Thoracic aorta (tissue), 2 donors: ENCODE measurements at regions not wholly inside any gene's neighbourhood (a gene's known extent, or its start where the extent isn't known, plus 50 kb on each side); places are given as distances from the start of the nearest gene placed in this dataset.

Experiments
- ATAC-seq: fragments of 150-250 bp; one replicate; pipeline ENCODE4 v1.8.0; 2017; ENCODE audit warnings: low read depth; ENCODE audit not compliant: insufficient number of reproducible peaks, low FRiP score
- DNase-seq: peaks from one replicate; pipeline ENCODE4 v3.0.0-alpha.2; 2020; ENCODE audit warnings: low spot score
- H3K27ac ChIP-seq, 2 donors: fragments of 200-600 bp; sonication (generic); 1 replicate in 1 of 2; 2 replicates in 1 of 2; pipeline ENCODE4 v1.5.1; 2016; ENCODE audit warnings: mild to moderate bottlenecking in 2 of 2, moderate library complexity in 2 of 2
- H3K27me3 ChIP-seq: fragments of 200-600 bp; sonication (generic); replicated peaks from 2 replicates; pipeline ENCODE4 v1.6.0; 2016; ENCODE audit warnings: mild to moderate bottlenecking; ENCODE audit not compliant: insufficient read depth
- H3K36me3 ChIP-seq: fragments of 200-600 bp; sonication (generic); one replicate; pipeline ENCODE4 v1.5.1; 2016
- H3K4me1 ChIP-seq, 2 donors: fragments of 200-600 bp; sonication (generic); 1 replicate in 1 of 2; 2 replicates in 1 of 2; pipeline versions ENCODE4 v1.5.1 to v1.6.0; 2016; ENCODE audit warnings: low read depth in 2 of 2, mild to moderate bottlenecking in 1 of 2; ENCODE audit not compliant: control insufficient read depth in 1 of 2
- H3K4me3 ChIP-seq: fragments of 200-600 bp; sonication (generic); 2 replicates; pipeline ENCODE4 v1.5.1; 2016; ENCODE audit warnings: mild to moderate bottlenecking
- H3K9me3 ChIP-seq: fragments of 200-600 bp; sonication (generic); 2 replicates; pipeline ENCODE4 v1.5.1; 2016
- CTCF ChIP-seq: fragments of 200-600 bp; sonication (generic); IDR thresholded peaks from one replicate; pipeline ENCODE4 v1.5.1; 2019; ENCODE audit warnings: antibody characterized with exemption

GRCh38 chr10:130869179-130869841, 442.2 kb downstream of the TCERG1L start:
- Histone ChIP-seq H3K27me3 (no peaks in the 10 kb centered on the region), H3K27ac (no peak overlapping the region), H3K4me3 (no peak overlapping the region), H3K4me1 (no peaks in the 10 kb centered on the region), H3K9me3 (no peaks in the 10 kb centered on the region), H3K36me3 (no peaks in the 10 kb centered on the region)
- DNase-seq (no peak), ATAC-seq (no peak)
- TF ChIP-seq CTCF, result no peak

GRCh38 chr10:130871406-130871805, 440.1 kb downstream of the TCERG1L start:
- no peak for DNase-seq
- no peak overlapping the region for H3K27ac ChIP-seq
- ATAC-seq, result no peak
- no peaks in the 10 kb centered on the region for H3K36me3 ChIP-seq
- no peak overlapping the region for H3K4me3 ChIP-seq
- TF ChIP-seq CTCF, result no peak
- H3K4me1 ChIP-seq, result no peaks in the 10 kb centered on the region
- H3K27me3 ChIP-seq, result no peaks in the 10 kb centered on the region
- H3K9me3 ChIP-seq, result no peaks in the 10 kb centered on the region

- Histone ChIP-seq H3K9me3 (no peaks in the 10 kb centered on the region), H3K27ac (no peak overlapping the region), H3K36me3 (no peaks in the 10 kb centered on the region), H3K4me1 (no peaks in the 10 kb centered on the region), H3K4me3 (no peak overlapping the region), H3K27me3 (no peaks in the 10 kb centered on the region)
- no peak for TF ChIP-seq CTCF
- no peak for DNase-seq
- ATAC-seq, result no peak
Observed at GRCh38 chr10:130873636-130874035, 437.9 kb downstream of the TCERG1L start.

- ATAC-seq, result no peak
- no peak for TF ChIP-seq CTCF
- H3K27me3 ChIP-seq, result no peaks in the 10 kb centered on the region
- H3K4me1 ChIP-seq, result no peaks in the 10 kb centered on the region
- no peak overlapping the region for H3K27ac ChIP-seq
- no peak for DNase-seq
- no peak overlapping the region for H3K4me3 ChIP-seq
- no peaks in the 10 kb centered on the region for H3K9me3 ChIP-seq
- no peaks in the 10 kb centered on the region for H3K36me3 ChIP-seq
Observed at GRCh38 chr10:130875116-130875515, 436.4 kb downstream of the TCERG1L start.

GRCh38 chr10:130875897-130876472, 435.5 kb downstream of the TCERG1L start:
- ATAC-seq, result no peak
- Histone ChIP-seq H3K27ac (no peak overlapping the region), H3K36me3 (no peaks in the 10 kb centered on the region), H3K4me3 (no peak overlapping the region), H3K4me1 (no peaks in the 10 kb centered on the region), H3K27me3 (no peaks in the 10 kb centered on the region), H3K9me3 (no peaks in the 10 kb centered on the region)
- no peak for TF ChIP-seq CTCF
- no peak for DNase-seq
